Activated naive CD4-positive, alpha-beta T cell treated with anti-CD3 and anti-CD28 coated beads, Interleukin-2, amount 50 U/mL, for 16 hours (primary cell): ENCODE measurements at regions not wholly inside any gene's neighbourhood (a gene's known extent, or its start where the extent isn't known, plus 50 kb on each side); places are given as distances from the start of the nearest gene placed in this dataset.
"Not testable (repeated sequence)": the region's sequence is repeated elsewhere in the genome, so short reads cannot be mapped to it uniquely, and the experiment has no call there.

ENCODE experiments used
- DNase-seq: peaks from one replicate; pipeline ENCODE4 v3.0.0-alpha.2; 2020

GRCh38 chr11:116400081-116400480, 372.7 kb downstream of the BUD13 start:
- no peak for DNase-seq

DNA sequence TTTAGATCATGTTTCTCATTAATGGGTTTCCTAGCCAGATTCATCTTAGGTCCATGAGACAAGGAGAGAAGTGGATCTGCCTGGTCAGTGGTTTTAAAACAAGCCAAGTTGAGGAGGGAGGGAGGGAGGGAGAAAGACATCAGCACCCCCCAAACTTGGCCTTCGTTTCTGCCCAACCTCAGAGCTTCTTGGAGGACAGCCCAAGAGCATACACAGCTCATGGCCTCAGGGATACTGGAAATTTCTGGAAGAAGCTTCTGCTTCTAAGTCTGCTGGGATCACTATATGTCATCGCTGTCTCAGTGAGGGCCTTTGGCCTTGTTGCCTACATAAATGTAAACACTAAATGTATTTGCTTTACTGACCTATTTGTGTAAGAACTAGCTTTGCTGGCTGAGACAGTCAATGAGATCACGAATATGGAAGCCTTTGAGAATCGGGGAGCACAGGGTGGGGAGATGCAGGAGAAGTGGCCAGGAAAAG, 375.1 kb downstream of the BUD13 start:
- DNase-seq: no peak

DNA sequence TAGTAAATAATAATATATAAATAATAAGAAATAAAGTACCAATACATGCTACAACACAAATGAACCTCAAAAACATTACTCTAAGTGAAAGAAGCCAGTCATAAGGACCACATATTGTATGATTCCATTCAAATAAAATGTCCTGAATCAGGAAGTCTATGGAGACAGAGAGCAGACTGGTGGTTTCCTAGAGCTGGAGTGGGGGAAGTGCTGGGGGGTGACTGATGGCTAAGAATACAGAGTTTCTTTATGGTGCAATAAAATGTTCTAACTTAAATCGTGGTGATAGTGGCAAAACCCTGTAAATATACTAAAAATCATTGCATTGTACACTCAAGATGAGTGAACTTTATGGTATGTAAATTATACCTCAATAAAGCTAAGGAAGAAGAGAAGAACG, 376.5 kb downstream of the BUD13 start:
- no peak for DNase-seq

DNA sequence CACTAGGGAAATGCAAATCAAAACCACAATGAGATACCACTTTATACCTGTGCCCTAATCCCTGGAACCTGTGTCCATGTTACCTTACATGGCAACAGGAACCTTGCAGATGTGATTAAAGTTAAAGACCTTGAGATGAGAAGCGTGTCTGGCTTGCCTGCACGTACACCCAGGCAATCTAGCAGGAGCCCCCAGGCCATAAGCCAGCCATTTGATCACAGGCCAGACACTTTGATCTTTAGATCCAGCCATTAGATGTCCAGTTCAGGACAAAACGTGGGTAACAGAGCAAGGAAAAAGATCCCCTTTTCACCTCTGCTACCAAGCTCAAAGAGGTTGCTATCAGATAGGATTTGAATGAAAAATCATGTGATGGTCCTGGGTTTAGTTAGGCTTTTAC, 378.8 kb downstream of the BUD13 start:
- DNase-seq: no peak

GRCh38 chr11:116390963-116391362, 381.8 kb downstream of the BUD13 start:
- no peak for DNase-seq

GRCh38 chr11:116388146-116388545, 384.6 kb downstream of the BUD13 start:
- DNase-seq: no peak

- no peak for DNase-seq
These were observed 385.1 kb downstream of the BUD13 start for GRCh38 chr11:116387641-116388040.

DNA sequence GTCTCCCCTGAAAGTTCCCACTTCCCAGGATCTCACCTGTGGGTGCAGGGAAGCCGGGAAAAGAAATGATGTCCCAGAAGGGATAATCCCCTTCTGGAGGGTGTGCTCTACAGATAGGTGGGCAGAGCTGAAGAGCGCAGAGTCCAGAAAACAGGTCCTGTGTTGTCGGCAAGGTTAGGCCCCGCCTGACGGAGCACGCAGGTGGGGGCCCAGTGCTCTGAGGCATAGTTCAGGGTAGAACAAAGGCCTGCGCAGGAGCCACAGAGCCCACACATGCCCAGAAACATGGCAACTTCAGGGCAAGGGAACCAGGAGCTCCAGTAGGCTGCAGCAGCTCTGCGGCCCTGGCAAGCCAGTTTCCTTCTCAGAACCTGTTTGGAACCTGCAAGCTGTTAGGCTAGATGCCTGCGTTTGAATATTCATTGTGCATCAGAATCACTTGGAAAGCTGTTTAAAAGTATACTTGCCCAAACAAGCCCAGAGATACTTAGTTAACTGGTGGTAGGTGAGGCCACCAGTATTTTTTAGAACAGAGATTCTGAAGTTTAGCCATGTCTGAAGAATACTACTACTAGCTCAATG, 386.6 kb downstream of the BUD13 start:
- no peak for DNase-seq

GRCh38 chr11:116384876-116385275, 387.9 kb downstream of the BUD13 start:
- no peak for DNase-seq

- no peak for DNase-seq
These were observed 388.4 kb downstream of the BUD13 start for GRCh38 chr11:116384407-116384806.

GRCh38 chr11:116379185-116379828, 393.5 kb downstream of the BUD13 start:
- DNase-seq: no peak

DNA sequence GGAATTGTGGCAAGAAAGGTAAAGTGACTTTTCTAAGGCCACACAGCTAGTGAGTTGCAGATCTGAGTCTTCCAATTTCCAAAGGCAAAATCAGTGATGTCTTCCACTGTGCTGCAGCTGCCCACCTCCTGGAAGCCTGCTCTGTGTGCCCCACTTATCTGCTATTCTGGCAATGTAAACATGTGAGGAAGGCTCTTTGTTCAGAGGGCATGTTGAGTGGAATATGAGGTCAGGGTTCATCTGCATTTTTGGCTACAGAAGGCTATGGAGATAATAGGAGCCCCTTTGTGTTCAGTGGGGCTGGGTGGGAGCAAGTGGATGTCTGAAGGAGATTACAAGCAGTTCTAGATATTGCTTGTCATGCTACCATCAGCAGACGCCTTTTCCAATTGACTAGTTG, 396.2 kb downstream of the BUD13 start:
- no peak for DNase-seq

DNA sequence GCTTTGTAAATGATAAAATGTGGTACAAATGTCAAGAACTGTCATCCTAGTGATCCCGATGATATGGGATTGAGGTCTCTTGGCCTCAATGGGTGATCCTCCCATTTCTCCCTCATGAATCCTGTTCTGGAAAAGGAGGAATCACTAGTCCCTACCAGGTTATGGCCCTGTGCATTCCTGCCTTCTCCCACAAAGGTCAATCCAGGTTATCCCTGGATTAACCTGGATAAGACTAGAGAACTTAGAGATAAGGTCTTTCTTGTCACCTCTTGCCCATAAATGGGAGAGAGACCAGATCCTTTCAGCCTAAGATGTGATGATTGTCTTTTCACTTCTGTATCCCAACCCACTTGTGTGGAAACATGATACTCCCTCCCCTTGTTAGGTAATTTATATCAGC, 396.7 kb downstream of the BUD13 start:
- no peak for DNase-seq

GRCh38 chr11:116375221-116375620, 397.6 kb downstream of the BUD13 start:
- DNase-seq: no peak

DNA sequence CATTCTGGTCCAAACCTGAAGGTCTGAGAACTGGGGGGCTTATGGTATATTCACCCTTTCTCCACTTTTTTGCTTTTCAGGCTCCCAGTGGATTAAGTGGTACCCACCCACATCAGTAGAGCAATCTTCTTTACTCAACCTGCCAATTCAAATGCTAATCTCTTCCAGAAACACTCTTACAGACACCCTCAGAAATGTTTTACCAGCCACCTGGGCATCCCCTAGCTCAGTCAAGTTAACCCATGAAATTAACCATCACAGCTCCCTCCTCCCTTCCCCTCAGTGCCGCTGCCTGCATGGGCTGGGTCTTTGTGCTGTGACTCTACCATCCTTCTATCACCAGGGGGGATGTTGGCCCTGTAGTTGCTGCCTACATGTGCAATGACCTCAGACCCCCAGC, 398.7 kb downstream of the BUD13 start:
- DNase-seq: no peak

GRCh38 chr11:116373104-116373944, 399.5 kb downstream of the BUD13 start:
- no peak for DNase-seq

GRCh38 chr11:116371146-116371545, 401.6 kb downstream of the BUD13 start:
- no peak for DNase-seq

DNA sequence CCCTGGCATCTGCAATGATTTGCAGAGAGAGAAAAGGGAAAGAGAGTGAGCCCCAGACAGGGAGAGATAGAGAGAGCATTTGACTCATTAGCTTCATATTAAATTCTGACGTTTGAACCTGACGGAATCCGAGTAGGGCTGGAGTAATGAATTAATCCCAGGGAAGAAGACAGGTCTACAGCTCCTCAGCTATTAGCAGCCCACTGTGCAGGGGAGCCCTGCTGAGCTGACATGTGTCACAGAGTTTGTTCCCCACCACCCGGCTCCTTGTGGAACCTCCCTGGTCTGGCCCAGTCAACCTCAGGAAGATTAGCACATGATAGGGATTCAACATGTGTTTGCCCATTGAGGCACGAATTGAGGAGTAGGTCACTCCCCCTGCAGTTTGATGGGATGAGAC, 404.0 kb downstream of the BUD13 start:
- no peak for DNase-seq

- no peak for DNase-seq
These were observed 405.7 kb downstream of the BUD13 start for GRCh38 chr11:116366980-116367645.

DNA sequence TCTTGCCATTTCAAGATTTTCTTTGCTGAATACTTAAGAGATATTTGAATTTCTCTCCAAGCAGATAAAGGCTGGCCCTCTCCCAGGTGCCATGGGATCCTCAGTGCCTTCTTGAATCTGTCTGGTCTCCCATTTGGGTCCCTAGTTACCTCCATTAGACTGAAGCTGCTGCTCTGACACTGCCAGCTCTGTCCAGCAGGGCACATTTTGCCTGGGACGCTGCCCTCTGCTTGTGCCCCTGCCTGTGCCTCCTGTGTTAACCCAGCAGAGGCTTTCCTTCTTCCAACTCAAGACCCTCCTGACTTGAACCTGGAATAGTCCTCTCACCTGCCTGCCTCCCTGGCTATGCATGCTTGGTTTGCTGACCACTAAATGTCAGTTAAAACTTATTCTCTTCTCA, 406.3 kb downstream of the BUD13 start:
- no peak for DNase-seq

DNA sequence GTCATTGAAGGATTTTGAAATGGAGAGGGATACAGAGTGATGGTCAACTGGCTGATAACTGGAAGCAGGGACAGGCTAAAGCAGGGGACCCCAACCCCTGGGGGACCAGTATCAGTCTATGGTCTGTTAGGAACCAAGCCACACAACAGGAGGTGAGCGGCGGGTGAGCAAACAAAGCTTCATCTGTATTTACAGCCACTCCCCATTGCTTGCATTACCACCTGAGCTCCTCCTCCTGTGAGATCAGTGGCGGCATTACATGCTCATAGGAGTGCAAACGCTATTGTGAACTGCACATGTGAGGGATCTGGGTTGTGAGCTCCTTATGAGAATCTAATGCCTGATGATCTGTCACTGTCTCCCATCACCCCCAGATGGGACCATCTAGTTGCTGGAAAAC, 407.9 kb downstream of the BUD13 start:
- not testable (repeated sequence) for DNase-seq

DNA sequence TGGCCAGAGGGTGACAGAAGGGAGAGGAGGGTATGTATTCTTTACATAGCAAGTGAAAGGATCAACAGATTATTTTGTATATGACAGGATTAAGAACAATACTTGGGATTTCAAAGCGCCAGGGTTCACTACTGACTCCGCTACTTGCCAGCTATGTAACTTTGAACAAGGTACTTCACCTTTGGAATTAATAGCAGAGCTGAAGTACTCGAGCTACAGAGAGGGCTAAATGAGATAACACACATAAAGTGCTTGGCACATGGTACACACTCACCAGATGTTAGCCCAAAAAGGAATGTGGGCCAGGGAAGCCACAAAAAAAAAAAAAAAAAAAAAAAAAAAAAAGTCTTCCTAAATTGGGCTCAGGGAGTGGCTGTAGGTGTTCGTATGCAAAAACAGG, 408.4 kb downstream of the BUD13 start:
- no peak for DNase-seq

DNA sequence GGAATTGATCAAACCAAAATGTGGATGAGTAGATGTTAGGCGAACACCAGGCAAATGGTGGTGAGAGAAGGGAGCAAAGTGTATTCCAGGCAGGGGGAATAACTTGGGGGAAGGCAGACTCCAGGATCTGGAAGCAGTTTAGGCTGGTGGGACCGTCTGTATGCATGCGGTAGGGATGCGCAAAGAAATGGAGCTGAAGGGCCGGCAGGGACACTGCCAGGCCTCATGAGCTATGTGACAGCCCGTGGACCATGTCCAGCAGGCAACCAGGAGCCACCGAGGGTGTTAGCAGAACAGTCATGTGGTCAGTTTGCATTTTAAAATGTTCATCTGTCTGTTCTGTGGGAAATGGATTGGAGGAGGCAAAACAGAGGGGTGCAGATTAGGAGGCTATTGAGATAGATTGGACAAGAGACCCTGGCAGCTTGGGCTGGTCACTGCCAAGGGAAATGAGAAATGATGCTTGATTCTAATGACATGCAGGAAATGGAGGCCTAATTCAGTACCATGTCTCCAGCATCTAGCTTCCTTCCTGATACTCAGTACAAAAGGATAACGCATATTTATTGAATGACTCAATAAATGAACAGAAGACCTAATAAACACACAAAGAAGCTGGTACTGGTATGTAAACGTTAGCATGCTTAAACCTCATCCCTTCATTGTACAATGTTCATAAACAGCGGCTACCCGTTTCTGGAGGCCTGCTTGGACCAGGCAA, 412.4 kb downstream of the BUD13 start:
- DNase-seq: no peak
